Heart right ventricle (tissue), 16 donors: ENCODE measurements at regions not wholly inside any gene's neighbourhood (a gene's known extent, or its start where the extent isn't known, plus 50 kb on each side); places are given as distances from the start of the nearest gene placed in this dataset.

Source experiments
- ATAC-seq, 8 donors: fragments of 200-7000 bp; cut with Tn5 transposase; one replicate each; pipeline ENCODE4 v1.9.1; 2020; ENCODE audit warnings: mild to moderate bottlenecking in 8 of 8, moderate library complexity in 8 of 8, moderate number of reproducible peaks in 1 of 8
- DNase-seq, 2 donors: peaks; one replicate each; pipeline ENCODE4 v3.0.0-alpha.2; 2020
- H3K27ac ChIP-seq, 10 donors: fragments of 200-600 bp; sonication (generic) in 2 of 10; one replicate each; pipeline versions ENCODE4 v1.5.0 to v1.8.0; 2020 to 2022; ENCODE audit warnings: mild to moderate bottlenecking in 3 of 10
- H3K27me3 ChIP-seq, 7 donors: fragments of 200-600 bp; one replicate each; pipeline ENCODE4 v1.8.0; 2021 to 2022; ENCODE audit warnings: mild to moderate bottlenecking in 2 of 7
- H3K36me3 ChIP-seq, 9 donors: fragments of 200-600 bp; sonication (generic) in 1 of 9; one replicate each; pipeline versions ENCODE4 v1.5.0 to v1.8.0; 2020 to 2022; ENCODE audit warnings: mild to moderate bottlenecking in 2 of 9
- H3K4me1 ChIP-seq, 9 donors: fragments of 200-600 bp; sonication (generic) in 1 of 9; one replicate each; pipeline versions ENCODE4 v1.5.0 to v1.8.0; 2020 to 2022; ENCODE audit warnings: mild to moderate bottlenecking in 4 of 9
- H3K4me3 ChIP-seq, 10 donors: fragments of 200-600 bp; sonication (generic) in 2 of 10; one replicate each; pipeline versions ENCODE4 v1.5.0 to v1.8.0; 2020 to 2022; ENCODE audit warnings: mild to moderate bottlenecking in 7 of 10, moderate library complexity in 2 of 10
- H3K9me3 ChIP-seq, 11 donors: fragments of 200-600 bp in 10 of 11; sonication (generic) in 2 of 11; one replicate each; pipeline versions ENCODE4 v1.5.0 to v1.8.0; 2013 to 2022; ENCODE audit warnings: mild to moderate bottlenecking in 2 of 11, control low read depth in 1 of 11, moderate library complexity in 1 of 11
- CTCF ChIP-seq, 9 donors: fragments of 200-600 bp; sonication (generic) in 2 of 9; IDR thresholded peaks; one replicate each; pipeline versions ENCODE4 v1.5.0 to v1.8.0; 2021 to 2022; ENCODE audit warnings: antibody characterized with exemption in 9 of 9, mild to moderate bottlenecking in 5 of 9, moderate library complexity in 1 of 9
- WGBS, 2 donors: extraction: QIAGEN DNeasy Blood & Tissue Kit; methylation state at CpG; one replicate each; pipeline ENCODE4 v1.1.7; 2013; ENCODE audit warnings: inconsistent platforms in 1 of 2; 5-methylcytosine and 5-hydroxymethylcytosine counted together
- intact Hi-C, 10 donors: fragments of 100-400 bp; cut with DNase I; formaldehyde crosslinking; loops; one replicate each; pipeline versions ENCODE4 v1.11.1 to v1.14.2; 2022
- donor health status: Arrhythmogenic right ventricular cardiomyopathy.
- donor health status: ischemic (EF 13 %, LVEDD 7.1; RV severe dilation, severe dysfunction).
- donor health status: healthy with polysubstance abuse.
- donor health status: DM: no; HTN: yes; CAD: no.
- donor health status: DM: no; HTN: no; CAD: no.
- donor health status: ischemic (EF 25% LVEDD 6.9; RV normal size, moderate dysfunction).
- donor health status: ischemic (EF 25% LVEDD 5.7; RV mildly dilated, moderate dysfunction).
- donor health status: healthy.
- donor health status: DM: yes; HTN: yes; CAD: no.
- donor health status: Ischemic cardiomyopathy.
- donor health status: ischemic (EF 35%, LVEDD 5.7; RV mildly dilated, moderate dysfunction).
- donor health status: nonischemic (EF 11% LVEDD 7.7; RV severe dilation, severe dysfunction).
- donor health status: DM: yes; HTN: yes; CAD: no.
- donor health status: PGD.
- donor health status: ischemic (EF 29% LVEDD 5.4; RV normal size, mild dysfunction).
- donor health status: nonischemic (EF 23%, LVEDD 6.1; RV moderate dilation, normal function).

DNA sequence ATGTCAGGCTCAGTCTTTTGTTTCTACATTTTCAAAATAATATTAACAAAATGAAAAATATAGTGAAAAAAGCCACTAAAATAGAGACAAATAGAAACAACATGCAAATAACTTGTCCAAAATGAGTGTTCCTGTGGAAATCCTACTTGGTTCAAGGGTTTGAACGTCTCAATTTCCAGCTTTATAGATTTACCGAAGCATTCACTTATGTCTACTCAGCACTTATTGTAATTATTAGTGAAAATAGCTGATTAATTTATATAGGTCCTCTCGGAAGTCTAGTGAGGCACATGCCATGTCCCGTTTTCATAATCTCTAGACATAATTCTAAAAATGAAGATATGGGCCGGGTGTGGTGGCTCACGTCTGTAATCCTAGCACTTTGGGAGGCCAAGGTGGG lies 99.9 kb upstream of the NFIB start:
- no peak overlapping the region for H3K4me3 ChIP-seq
- no peak overlapping the region for H3K27ac ChIP-seq
- H3K9me3 ChIP-seq: peaks cover 0 to 11% (median 0%) of the 10 kb centered on the region in 11 donors
- H3K36me3 ChIP-seq: no peaks in the 10 kb centered on the region
- ATAC-seq (no peak), DNase-seq (no peak)
- no peaks in the 10 kb centered on the region for H3K4me1 ChIP-seq
- H3K27me3 ChIP-seq: no peaks in the 10 kb centered on the region
- intact Hi-C loops: no loop called here
- 87 to 98% methylated on average over 6 of the region's 6 CpGs for WGBS, 2 donors
- no peak for TF ChIP-seq CTCF (IDR thresholded peaks at IDR 0.05)

DNA sequence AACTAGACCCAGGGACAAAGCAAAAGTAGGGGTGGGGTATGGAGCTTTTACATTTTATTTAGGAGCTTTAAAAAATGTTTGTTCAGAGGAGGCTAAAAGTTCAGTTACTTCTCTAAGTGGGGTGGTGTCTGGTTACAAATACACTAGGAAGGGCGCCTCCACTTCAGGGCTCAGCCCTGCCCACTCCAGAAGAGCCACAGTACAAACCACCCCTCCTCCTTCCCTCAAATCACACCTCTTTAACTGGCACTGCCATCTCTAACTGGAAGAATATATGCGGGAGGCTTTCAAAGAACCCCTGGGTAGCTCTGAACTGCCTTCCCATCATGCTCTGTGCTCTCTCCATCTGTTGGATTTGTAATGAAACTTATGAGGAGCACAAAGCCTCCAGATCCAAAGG lies 98.8 kb upstream of the NFIB start:
- no peak for TF ChIP-seq CTCF (IDR thresholded peaks at IDR 0.05)
- ATAC-seq (no peak), DNase-seq (no peak)
- no peaks in the 10 kb centered on the region for H3K36me3 ChIP-seq
- no peak overlapping the region for H3K4me3 ChIP-seq
- H3K9me3 ChIP-seq: peaks cover 0 to 11% (median 0%) of the 10 kb centered on the region in 11 donors
- WGBS, 2 donors: 97 to 100% methylated on average over 2 of the region's 2 CpGs
- no peaks in the 10 kb centered on the region for H3K4me1 ChIP-seq
- H3K27me3 ChIP-seq: no peaks in the 10 kb centered on the region
- no peak overlapping the region for H3K27ac ChIP-seq
- intact Hi-C loops: no loop called here

DNA sequence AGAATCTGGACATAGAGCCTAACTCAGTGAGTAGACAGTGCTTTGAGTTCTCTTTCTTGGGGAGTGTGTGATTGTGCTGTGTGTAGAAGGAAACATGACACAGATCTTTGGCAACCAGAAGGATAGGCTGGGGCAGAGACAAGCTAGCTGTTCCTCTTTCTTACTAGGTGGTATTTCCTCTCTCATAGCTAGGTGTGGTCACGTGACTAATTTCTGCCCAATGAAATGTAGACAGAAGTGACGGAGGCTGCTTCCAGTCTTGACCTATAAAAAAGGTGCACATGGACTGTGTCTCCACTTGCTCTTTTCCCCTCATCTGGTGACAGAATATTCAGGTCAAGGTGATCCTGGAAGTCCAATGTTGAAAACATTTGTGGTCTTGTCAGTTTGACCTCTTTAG lies 92.5 kb upstream of the NFIB start:
- no peak for TF ChIP-seq CTCF (IDR thresholded peaks at IDR 0.05)
- WGBS, 2 donors: 89 to 97% methylated on average over 2 of the region's 2 CpGs
- DNase-seq (no peak), ATAC-seq (no peak)
- Histone ChIP-seq H3K27me3 (no peaks in the 10 kb centered on the region), H3K9me3 (peaks cover 0 to 8% (median 0%) of the 10 kb centered on the region in 11 donors), H3K36me3 (no peaks in the 10 kb centered on the region), H3K4me1 (peaks cover 0 to 4% (median 0%) of the 10 kb centered on the region in 9 donors), H3K27ac (no peak overlapping the region), H3K4me3 (no peak overlapping the region)
- intact Hi-C loops: loop anchor here in 3 of 10 donors (10.0 kb wide), 2 partner anchors 982 to 1052 kb away; no protein-coding TSS in a partner anchor

DNA sequence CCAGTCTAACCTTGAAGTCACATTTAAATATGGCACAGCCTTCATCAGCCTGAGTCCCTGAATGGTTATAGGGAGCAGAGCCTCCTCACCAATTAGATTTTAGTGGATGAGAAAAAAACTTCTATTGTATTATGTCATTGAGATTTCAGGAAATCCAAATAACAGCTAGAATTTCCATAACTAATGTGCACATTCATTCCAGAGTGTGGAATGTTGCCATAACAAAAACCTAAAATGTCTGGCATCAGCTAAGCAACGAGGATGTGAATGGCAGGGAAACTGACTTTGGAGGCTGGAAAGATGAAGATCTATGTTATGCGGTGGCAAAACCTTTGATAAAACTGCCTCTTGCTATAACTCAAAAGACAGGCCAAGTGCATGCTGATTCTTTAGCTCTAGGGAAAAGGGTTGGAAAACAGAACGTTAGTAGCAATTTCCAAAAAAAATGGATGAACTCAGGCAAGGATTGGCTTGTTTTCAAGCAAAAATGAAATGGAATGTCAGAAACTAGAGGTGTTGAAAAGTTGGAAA lies 91.3 kb upstream of the NFIB start:
- WGBS, 2 donors: 71 to 76% methylated on average over 3 of the region's 3 CpGs
- peaks cover 0 to 15% (median 8%) of the 10 kb centered on the region in 9 donors for H3K4me1 ChIP-seq
- H3K4me3 ChIP-seq: no peak overlapping the region
- no peak for DNase-seq
- peaks cover 0 to 8% (median 0%) of the 10 kb centered on the region in 11 donors for H3K9me3 ChIP-seq
- ATAC-seq: no peak
- intact Hi-C loops: loop anchor here in 3 of 10 donors (10.0 kb wide), 2 partner anchors 980 to 1050 kb away; no protein-coding TSS in a partner anchor
- no peaks in the 10 kb centered on the region for H3K36me3 ChIP-seq
- H3K27me3 ChIP-seq: no peaks in the 10 kb centered on the region
- no peak for TF ChIP-seq CTCF (IDR thresholded peaks at IDR 0.05)
- H3K27ac ChIP-seq: no peak overlapping the region
